ENCODE measurements at regions not wholly inside any gene's neighbourhood (a gene's known extent, or its start where the extent isn't known, plus 50 kb on each side); places are given as distances from the start of the nearest gene placed in this dataset.

DNA sequence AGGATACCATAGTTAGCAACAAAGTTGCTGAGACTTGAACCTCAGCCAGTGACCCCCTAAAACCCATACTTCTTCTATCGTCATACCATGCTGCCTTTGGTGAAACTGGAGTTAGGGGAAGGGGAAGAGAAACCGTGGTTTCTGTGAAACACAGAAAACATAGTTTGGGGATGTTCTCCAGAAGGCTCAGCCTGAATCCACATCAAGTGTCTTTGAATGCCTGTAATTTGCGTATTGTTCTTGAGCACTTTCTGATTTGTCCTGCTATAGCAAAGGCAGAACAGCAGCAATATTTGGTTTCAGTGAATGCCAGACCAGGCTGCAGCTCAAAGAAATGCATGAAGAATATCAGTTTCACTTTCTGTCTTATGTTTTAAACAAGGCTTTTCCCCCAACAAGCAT is 258.7 kb downstream of the TTC32 start:
- no peak for DNase-seq (ENCODE audit: extremely low spot score)
- TF ChIP-seq, protein P1, sequence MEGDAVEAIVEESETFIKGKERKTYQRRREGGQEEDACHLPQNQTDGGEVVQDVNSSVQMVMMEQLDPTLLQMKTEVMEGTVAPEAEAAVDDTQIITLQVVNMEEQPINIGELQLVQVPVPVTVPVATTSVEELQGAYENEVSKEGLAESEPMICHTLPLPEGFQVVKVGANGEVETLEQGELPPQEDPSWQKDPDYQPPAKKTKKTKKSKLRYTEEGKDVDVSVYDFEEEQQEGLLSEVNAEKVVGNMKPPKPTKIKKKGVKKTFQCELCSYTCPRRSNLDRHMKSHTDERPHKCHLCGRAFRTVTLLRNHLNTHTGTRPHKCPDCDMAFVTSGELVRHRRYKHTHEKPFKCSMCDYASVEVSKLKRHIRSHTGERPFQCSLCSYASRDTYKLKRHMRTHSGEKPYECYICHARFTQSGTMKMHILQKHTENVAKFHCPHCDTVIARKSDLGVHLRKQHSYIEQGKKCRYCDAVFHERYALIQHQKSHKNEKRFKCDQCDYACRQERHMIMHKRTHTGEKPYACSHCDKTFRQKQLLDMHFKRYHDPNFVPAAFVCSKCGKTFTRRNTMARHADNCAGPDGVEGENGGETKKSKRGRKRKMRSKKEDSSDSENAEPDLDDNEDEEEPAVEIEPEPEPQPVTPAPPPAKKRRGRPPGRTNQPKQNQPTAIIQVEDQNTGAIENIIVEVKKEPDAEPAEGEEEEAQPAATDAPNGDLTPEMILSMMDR (IDR thresholded peaks at IDR 0.05; ENCODE audit: control extremely low read depth, extremely low read depth, low read depth, missing control alignments), result no peak
- CTCF ChIA-PET, result interaction anchor here (0.9 to 1.9 kb wide), 5 partner anchors 10 to 44 kb away, joined by 3 to 7 read pairs (median 5); no protein-coding TSS in a partner anchor

GRCh38 chr2:19642501-19642900 is 259.3 kb downstream of the TTC32 start:
- CTCF ChIA-PET, result interaction anchor here (0.9 to 1.9 kb wide), 5 partner anchors 9 to 44 kb away, joined by 3 to 7 read pairs (median 5); no protein-coding TSS in a partner anchor

More for the DNA sequence above, 258.7 kb downstream of the TTC32 start:
- POLR2A ChIA-PET, result no interaction called here

DNA sequence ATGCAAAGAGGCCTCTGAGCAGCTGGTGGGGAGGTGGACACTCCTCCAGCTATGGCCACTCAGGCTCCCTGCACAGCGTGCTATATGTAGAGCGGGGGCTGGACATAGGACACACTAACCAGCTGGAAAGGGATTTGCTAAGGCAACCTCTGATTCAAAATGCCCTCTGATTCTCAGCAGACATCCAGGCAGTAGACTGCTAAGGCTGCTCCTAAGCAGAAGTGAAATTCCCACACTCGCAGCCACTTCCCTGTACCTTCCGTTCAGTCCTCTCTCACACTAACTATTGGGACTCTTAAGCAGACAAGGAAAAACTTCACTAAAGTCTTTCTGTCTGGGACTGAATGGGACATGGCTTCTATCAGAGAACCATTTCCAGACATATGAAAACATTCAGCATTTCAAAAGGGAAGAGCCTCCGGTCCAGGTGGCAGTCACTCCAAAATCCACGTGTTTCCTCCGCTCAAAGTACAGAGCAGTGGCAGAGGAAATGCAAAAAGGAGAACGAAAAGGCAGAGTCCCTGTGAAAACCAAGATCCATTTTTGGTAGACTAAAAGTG is 265.8 kb downstream of the TTC32 start:
- ChIA-PET POLR2A (no interaction called here), CTCF (no interaction called here)
- TF ChIP-seq, protein P1 (IDR thresholded peaks at IDR 0.05; ENCODE audit: control extremely low read depth, extremely low read depth, low read depth, missing control alignments), result no peak
- no peak for DNase-seq (ENCODE audit: extremely low spot score)

More at GRCh38 chr2:19642501-19642900, 259.3 kb downstream of the TTC32 start:
- no peak for DNase-seq (ENCODE audit: extremely low spot score)
- TF ChIP-seq, protein P1 (IDR thresholded peaks at IDR 0.05; ENCODE audit: control extremely low read depth, extremely low read depth, low read depth, missing control alignments), result no peak
- POLR2A ChIA-PET, result no interaction called here

DNA sequence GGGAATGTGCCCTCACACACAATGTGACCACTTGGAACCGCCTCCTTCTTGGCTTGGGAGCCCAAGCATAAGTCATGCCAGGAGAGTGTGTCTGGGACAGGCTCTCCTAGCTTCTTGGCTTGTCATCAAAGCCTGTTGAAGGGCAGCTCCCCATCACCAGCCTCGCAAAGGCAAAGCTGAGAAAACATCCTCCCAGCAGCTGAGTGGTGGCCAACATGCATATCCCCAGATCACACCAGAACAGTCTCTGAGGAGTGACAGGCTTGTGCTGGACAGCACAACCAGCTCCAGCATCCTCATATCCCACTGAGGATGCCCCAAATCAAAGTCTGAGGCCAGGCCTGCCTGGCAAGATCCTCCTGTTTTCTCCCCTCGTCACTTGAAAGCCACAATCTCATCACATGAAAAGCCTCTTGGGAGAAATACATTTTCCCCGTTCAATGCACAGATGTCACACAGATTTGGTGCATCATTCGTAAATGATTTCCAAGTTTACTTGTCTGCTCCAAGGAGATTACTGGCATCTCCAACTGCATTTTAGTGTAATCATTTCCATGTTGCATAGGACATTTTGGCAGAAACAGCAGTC is 269.3 kb downstream of the TTC32 start:
- CTCF ChIA-PET, result interaction anchor here (1.2 kb wide), 1 partner anchor 11 kb away, joined by 7 read pairs; no protein-coding TSS in a partner anchor
- no peak for DNase-seq (ENCODE audit: extremely low spot score)
- TF ChIP-seq, protein P1 (IDR thresholded peaks at IDR 0.05; ENCODE audit: control extremely low read depth, extremely low read depth, low read depth, missing control alignments), result no peak
- POLR2A ChIA-PET, result no interaction called here

DNA sequence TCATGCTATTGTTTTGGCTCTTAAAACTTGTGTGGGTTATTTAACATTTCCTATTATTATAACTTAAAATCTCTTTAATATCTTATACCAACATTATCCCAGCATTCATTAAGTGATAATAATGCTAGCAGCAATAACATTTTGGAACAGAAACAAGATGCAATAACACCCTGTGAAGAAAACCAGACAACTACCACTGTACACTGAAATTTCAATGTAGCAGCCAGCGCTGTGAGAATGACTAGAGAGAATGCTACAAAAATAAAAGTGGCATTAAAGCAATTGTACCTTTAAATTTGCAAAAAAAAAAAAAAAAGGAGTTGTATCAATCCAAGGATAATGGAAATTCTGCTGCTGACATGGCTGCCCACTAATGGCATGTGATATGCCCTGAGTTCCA is 269.9 kb downstream of the TTC32 start:
- POLR2A ChIA-PET, result no interaction called here
- CTCF ChIA-PET, result no interaction called here
- DNase-seq (ENCODE audit: extremely low spot score), result no peak
- TF ChIP-seq, protein P1 (IDR thresholded peaks at IDR 0.05; ENCODE audit: control extremely low read depth, extremely low read depth, low read depth, missing control alignments), result no peak

DNA sequence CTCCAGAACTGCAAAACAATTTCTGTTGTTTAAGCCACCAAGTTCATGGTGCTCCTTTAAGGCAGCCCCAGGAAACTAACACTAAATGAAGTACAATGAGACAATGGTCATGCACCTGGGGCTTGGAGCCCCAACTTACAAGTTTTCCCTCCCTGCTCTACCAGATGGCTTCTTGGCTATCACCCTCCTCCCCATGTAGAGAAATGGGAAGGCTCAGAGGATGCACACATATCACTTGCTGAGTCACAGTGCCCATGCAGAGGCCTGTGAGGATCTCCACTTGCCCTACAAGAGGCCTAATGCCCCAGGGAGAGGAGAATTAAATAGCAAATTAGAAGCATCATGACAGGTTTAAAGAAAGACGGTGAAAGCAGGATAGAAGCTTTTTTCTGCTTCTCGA is 270.9 kb downstream of the TTC32 start:
- no peak for DNase-seq (ENCODE audit: extremely low spot score)
- ChIA-PET CTCF (interaction anchor here (1.0 kb wide), 1 partner anchor 10 kb away, joined by 3 read pairs; no protein-coding TSS in a partner anchor), POLR2A (no interaction called here)
- TF ChIP-seq, protein P1 (IDR thresholded peaks at IDR 0.05; ENCODE audit: control extremely low read depth, extremely low read depth, low read depth, missing control alignments), result no peak

All from GM10248 (cell line).